ENCODE measurements at regions not wholly inside any gene's neighbourhood (a gene's known extent, or its start where the extent isn't known, plus 50 kb on each side); places are given as distances from the start of the nearest gene placed in this dataset.

GRCh38 chr11:116281173-116282160, 491.3 kb downstream of the BUD13 start:
- peak; percentile 23 for TF ChIP-seq CTCF (conservative IDR thresholded peaks at IDR 0.05; ENCODE audit: low read depth, low read length)
- DNase-seq (ENCODE audit: low read depth), result no peak
- H3K4me3 ChIP-seq (ENCODE audit: low read length), result no peak overlapping the region

- H3K4me3 ChIP-seq (ENCODE audit: low read length), result no peak overlapping the region
- no peak for TF ChIP-seq CTCF (conservative IDR thresholded peaks at IDR 0.05; ENCODE audit: low read depth, low read length)
These were observed 493.3 kb downstream of the BUD13 start for GRCh38 chr11:116279511-116279910.

GRCh38 chr11:116278076-116278475, 494.7 kb downstream of the BUD13 start:
- no peak overlapping the region for H3K4me3 ChIP-seq (ENCODE audit: low read length)
- no peak for DNase-seq (ENCODE audit: low read depth)
- TF ChIP-seq CTCF (conservative IDR thresholded peaks at IDR 0.05; ENCODE audit: low read depth, low read length), result no peak

More at GRCh38 chr11:116279511-116279910, 493.3 kb downstream of the BUD13 start:
- no peak for DNase-seq (ENCODE audit: low read depth)

- no peak overlapping the region for H3K4me3 ChIP-seq (ENCODE audit: low read length)
- TF ChIP-seq CTCF (conservative IDR thresholded peaks at IDR 0.05; ENCODE audit: low read depth, low read length), result peak; percentile 77
- DNase-seq (ENCODE audit: low read depth), result no peak
These were observed 496.4 kb downstream of the BUD13 start for GRCh38 chr11:116276051-116277044.

- no peak overlapping the region for H3K4me3 ChIP-seq (ENCODE audit: low read length)
- no peak for TF ChIP-seq CTCF (conservative IDR thresholded peaks at IDR 0.05; ENCODE audit: low read depth, low read length)
- DNase-seq (ENCODE audit: low read depth), result no peak
These were observed 497.2 kb downstream of the BUD13 start for GRCh38 chr11:116275635-116276034.

- H3K4me3 ChIP-seq (ENCODE audit: low read length), result no peak overlapping the region
- no peak for DNase-seq (ENCODE audit: low read depth)
- TF ChIP-seq CTCF (conservative IDR thresholded peaks at IDR 0.05; ENCODE audit: low read depth, low read length), result no peak
These were observed 498.3 kb downstream of the BUD13 start for GRCh38 chr11:116274521-116274920.

All from retinal pigment epithelial cell (primary cell).